Breast epithelium (tissue), 4 donors: ENCODE measurements at regions not wholly inside any gene's neighbourhood (a gene's known extent, or its start where the extent isn't known, plus 50 kb on each side); places are given as distances from the start of the nearest gene placed in this dataset.

Experiments
- DNase-seq, 2 donors: peaks; one replicate each; pipeline ENCODE4 v3.0.0-alpha.2; 2019; ENCODE audit warnings: low spot score in 2 of 2
- H3K27ac ChIP-seq, 2 donors: fragments of 200-600 bp; sonication (generic) in 1 of 2; one replicate each; pipeline ENCODE4 v1.5.1; 2016 to 2019; ENCODE audit warnings: mild to moderate bottlenecking in 1 of 2
- H3K27me3 ChIP-seq, 2 donors: fragments of 200-600 bp; sonication (generic) in 1 of 2; one replicate each; pipeline versions ENCODE4 v1.5.1 to v1.6.0; 2017 to 2019; ENCODE audit warnings: control low read depth in 1 of 2, mild to moderate bottlenecking in 1 of 2
- H3K36me3 ChIP-seq: fragments of 200-600 bp; one replicate; pipeline ENCODE4 v1.5.1; 2019
- H3K4me1 ChIP-seq, 2 donors: fragments of 200-600 bp; sonication (generic); one replicate each; pipeline ENCODE4 v1.5.1; 2016 to 2019; ENCODE audit warnings: control low read depth in 1 of 2
- H3K4me3 ChIP-seq, 3 donors: fragments of 200-600 bp; sonication (generic); 1 replicate in 2 of 3; 2 replicates in 1 of 3; pipeline ENCODE4 v1.5.1; 2016 to 2019; ENCODE audit warnings: mild to moderate bottlenecking in 3 of 3, moderate library complexity in 2 of 3
- H3K9me3 ChIP-seq, 2 donors: fragments of 200-600 bp; sonication (generic) in 1 of 2; one replicate each; pipeline ENCODE4 v1.5.1; 2016 to 2019; ENCODE audit warnings: control low read depth in 1 of 2
- POLR2A ChIP-seq: fragments of 450-650 bp; IDR thresholded peaks from one replicate; pipeline ENCODE4 v1.6.1; 2016; ENCODE audit warnings: antibody characterized with exemption, mild to moderate bottlenecking, moderate library complexity
- POLR2AphosphoS5 ChIP-seq, 3 donors: sonication (generic); formaldehyde crosslinking; IDR thresholded peaks; one replicate each; pipeline ENCODE4 v1.6.1; 2017; ENCODE audit warnings: antibody characterized with exemption in 3 of 3
- intact Hi-C: fragments of 100-400 bp; cut with DNase I; formaldehyde crosslinking; loops from one replicate; pipeline ENCODE4 v1.15.1; 2023; ENCODE audit warnings: low total_unique reads
- TF ChIP-seq, protein P1 (sequence below), 3 donors: fragments of 450-650 bp; IDR thresholded peaks; one replicate each; pipeline ENCODE4 v1.5.1; 2016 to 2017; ENCODE audit warnings: antibody characterized with exemption in 3 of 3, mild to moderate bottlenecking in 3 of 3, moderate library complexity in 3 of 3

DNA sequence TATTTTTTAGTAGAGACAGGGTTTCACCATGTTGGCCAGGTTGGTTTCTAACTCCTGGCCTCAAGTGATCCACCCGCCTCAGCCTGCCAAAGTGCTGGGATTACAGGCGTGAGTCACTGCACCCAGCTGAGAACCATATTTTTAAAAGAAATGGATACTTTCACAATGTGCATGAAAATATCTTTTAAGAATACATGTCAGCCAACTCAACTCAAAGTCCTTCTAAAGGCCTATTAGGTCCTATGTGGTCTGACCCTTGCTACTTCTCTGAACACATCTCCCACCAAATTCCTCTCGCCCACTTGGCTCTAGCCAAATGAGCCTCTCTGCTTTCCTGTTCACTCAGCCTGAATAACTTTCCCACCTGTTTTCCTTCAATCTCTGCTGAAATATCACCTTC lies 119.6 kb downstream of the MTX2 start:
- TF ChIP-seq POLR2A, result no peak
- TF ChIP-seq POLR2AphosphoS5 (IDR thresholded peaks at IDR 0.05), result no peak
- TF ChIP-seq, protein P1, sequence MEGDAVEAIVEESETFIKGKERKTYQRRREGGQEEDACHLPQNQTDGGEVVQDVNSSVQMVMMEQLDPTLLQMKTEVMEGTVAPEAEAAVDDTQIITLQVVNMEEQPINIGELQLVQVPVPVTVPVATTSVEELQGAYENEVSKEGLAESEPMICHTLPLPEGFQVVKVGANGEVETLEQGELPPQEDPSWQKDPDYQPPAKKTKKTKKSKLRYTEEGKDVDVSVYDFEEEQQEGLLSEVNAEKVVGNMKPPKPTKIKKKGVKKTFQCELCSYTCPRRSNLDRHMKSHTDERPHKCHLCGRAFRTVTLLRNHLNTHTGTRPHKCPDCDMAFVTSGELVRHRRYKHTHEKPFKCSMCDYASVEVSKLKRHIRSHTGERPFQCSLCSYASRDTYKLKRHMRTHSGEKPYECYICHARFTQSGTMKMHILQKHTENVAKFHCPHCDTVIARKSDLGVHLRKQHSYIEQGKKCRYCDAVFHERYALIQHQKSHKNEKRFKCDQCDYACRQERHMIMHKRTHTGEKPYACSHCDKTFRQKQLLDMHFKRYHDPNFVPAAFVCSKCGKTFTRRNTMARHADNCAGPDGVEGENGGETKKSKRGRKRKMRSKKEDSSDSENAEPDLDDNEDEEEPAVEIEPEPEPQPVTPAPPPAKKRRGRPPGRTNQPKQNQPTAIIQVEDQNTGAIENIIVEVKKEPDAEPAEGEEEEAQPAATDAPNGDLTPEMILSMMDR (IDR thresholded peaks at IDR 0.05), result no peak
- intact Hi-C loops, result no loop called here
- no peak overlapping the region for H3K27ac ChIP-seq
- H3K9me3 ChIP-seq, result no peaks in the 10 kb centered on the region
- no peak for DNase-seq
- no peaks in the 10 kb centered on the region for H3K4me1 ChIP-seq
- H3K4me3 ChIP-seq, result no peak overlapping the region
- no peaks in the 10 kb centered on the region for H3K27me3 ChIP-seq
- H3K36me3 ChIP-seq, result peaks cover 3% of the 10 kb centered on the region

GRCh38 chr2:176390276-176391147 lies 121.3 kb downstream of the MTX2 start:
- DNase-seq, result no peak
- Histone ChIP-seq H3K4me3 (no peak overlapping the region), H3K36me3 (peaks cover 3% of the 10 kb centered on the region), H3K9me3 (no peaks in the 10 kb centered on the region), H3K4me1 (no peaks in the 10 kb centered on the region), H3K27ac (no peak overlapping the region), H3K27me3 (no peaks in the 10 kb centered on the region)
- intact Hi-C loops, result no loop called here
- TF ChIP-seq POLR2AphosphoS5 (IDR thresholded peaks at IDR 0.05) (no peak), POLR2A (no peak)
- TF ChIP-seq, protein P1 (IDR thresholded peaks at IDR 0.05), result no peak

GRCh38 chr2:176391148-176391419 lies 121.8 kb downstream of the MTX2 start:
- Histone ChIP-seq H3K27ac (no peak overlapping the region), H3K36me3 (peaks cover 3% of the 10 kb centered on the region), H3K27me3 (no peaks in the 10 kb centered on the region), H3K4me3 (no peak overlapping the region), H3K4me1 (no peaks in the 10 kb centered on the region), H3K9me3 (no peaks in the 10 kb centered on the region)
- DNase-seq, result no peak
- TF ChIP-seq POLR2AphosphoS5 (IDR thresholded peaks at IDR 0.05), result no peak
- TF ChIP-seq POLR2A, result no peak
- TF ChIP-seq, protein P1 (IDR thresholded peaks at IDR 0.05), result no peak
- intact Hi-C loops, result no loop called here

DNA sequence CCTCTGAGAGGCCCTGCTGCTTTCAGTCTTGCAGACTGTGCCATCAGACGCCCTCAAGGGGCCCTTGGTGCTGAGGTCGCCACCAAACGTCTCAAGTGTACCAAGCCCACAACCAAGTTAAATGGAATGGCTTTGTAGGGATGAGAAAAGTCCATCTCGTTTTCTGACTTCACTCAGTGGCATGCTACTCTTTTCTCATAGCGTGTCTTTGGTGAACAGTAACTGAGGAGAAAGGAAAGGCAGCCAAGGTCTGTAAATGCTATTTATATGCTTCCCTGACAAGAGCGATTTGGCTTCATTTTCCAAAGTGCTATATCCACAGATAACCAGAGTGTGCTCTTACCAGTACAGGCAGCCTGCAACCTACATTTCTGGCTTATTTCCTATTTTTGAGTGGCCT lies 123.0 kb downstream of the MTX2 start:
- intact Hi-C loops, result no loop called here
- Histone ChIP-seq H3K36me3 (peaks cover 3% of the 10 kb centered on the region), H3K4me1 (no peaks in the 10 kb centered on the region), H3K4me3 (no peak overlapping the region), H3K9me3 (no peaks in the 10 kb centered on the region), H3K27ac (no peak overlapping the region), H3K27me3 (no peaks in the 10 kb centered on the region)
- DNase-seq, result no peak
- TF ChIP-seq POLR2AphosphoS5 (IDR thresholded peaks at IDR 0.05) (no peak), POLR2A (no peak)
- TF ChIP-seq, protein P1 (IDR thresholded peaks at IDR 0.05), result no peak

GRCh38 chr2:176392744-176393414 lies 123.6 kb downstream of the MTX2 start:
- Histone ChIP-seq H3K27me3 (no peaks in the 10 kb centered on the region), H3K27ac (no peak overlapping the region), H3K9me3 (no peaks in the 10 kb centered on the region), H3K4me1 (no peaks in the 10 kb centered on the region), H3K4me3 (no peak overlapping the region), H3K36me3 (peaks cover 3% of the 10 kb centered on the region)
- intact Hi-C loops, result no loop called here
- no peak for DNase-seq
- no peak for TF ChIP-seq POLR2A
- TF ChIP-seq, protein P1 (IDR thresholded peaks at IDR 0.05), result no peak
- TF ChIP-seq POLR2AphosphoS5 (IDR thresholded peaks at IDR 0.05), result no peak
